ENCODE measurements at regions not wholly inside any gene's neighbourhood (a gene's known extent, or its start where the extent isn't known, plus 50 kb on each side); places are given as distances from the start of the nearest gene placed in this dataset.

- TF ChIP-seq CTCF (IDR thresholded peaks at IDR 0.05; ENCODE audit: low read length) (no peak), EZH2 (IDR thresholded peaks at IDR 0.05; ENCODE audit: borderline replicate concordance, low read length) (no peak)
Measured at GRCh38 chrX:13094374-13094773, 50.0 kb upstream of the FAM9C start.

Measured in OCI-LY1 (cell line).